ENCODE measurements at regions not wholly inside any gene's neighbourhood (a gene's known extent, or its start where the extent isn't known, plus 50 kb on each side); places are given as distances from the start of the nearest gene placed in this dataset.

DNA sequence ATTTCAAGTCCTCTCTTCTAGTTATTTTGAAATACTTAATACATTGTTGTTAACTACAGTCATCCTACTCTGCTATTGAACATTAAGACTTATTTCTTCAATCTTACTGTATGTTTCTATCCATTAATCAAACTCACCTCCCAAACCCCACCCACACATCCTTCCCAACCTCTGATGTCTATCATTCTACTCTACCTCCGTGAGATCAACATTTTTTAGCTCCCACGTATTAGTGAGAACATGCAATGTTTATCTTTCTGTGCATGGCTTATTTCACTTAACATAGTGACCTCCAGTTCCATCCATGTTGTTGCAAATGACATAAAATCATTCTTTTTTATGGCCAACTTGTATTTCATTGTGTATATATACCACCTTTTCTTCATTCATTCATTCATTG, 236.6 kb upstream of the CTNNB1 start:
- no peak for DNase-seq

DNA sequence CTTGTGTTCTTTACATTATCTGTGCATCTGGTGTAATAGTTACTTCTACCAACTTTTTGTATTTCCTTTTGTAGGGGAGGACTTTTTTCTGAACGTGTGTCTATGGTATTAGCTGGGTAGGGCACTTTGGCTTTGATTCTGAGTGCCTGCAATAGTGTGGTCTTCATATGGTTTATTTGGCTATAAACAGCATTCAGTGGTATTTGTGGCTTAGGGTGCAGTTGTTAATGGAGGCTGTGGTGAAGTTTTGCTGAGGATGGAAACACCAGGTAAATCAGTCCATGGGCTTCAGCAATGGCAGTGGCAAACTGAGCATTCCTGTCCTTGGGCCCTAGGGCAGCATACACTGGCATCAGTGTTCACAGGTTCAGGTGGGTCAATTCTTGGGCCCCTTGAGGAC, 230.6 kb upstream of the CTNNB1 start:
- DNase-seq = peak; percentile 9

DNA sequence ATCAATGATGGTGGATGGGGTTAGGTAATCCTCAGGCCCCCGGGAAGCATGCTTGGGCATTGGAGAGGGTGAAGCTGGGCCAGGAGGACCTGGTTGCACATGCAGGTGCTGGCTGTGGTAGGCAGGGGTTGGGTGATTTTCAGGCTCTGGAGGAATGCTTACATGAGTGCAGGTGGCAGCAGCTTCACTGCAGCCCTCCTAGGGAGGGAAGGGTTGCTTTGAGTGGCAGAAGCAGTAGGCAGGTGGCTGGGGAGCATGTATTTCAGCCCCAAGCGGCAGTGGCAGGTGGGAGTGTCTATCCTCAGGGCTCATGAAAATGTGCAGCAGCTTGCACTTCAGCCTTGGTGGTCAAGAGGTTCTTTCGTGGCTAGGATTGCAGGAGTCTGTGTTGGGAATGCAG, 230.0 kb upstream of the CTNNB1 start:
- no peak for DNase-seq

DNA sequence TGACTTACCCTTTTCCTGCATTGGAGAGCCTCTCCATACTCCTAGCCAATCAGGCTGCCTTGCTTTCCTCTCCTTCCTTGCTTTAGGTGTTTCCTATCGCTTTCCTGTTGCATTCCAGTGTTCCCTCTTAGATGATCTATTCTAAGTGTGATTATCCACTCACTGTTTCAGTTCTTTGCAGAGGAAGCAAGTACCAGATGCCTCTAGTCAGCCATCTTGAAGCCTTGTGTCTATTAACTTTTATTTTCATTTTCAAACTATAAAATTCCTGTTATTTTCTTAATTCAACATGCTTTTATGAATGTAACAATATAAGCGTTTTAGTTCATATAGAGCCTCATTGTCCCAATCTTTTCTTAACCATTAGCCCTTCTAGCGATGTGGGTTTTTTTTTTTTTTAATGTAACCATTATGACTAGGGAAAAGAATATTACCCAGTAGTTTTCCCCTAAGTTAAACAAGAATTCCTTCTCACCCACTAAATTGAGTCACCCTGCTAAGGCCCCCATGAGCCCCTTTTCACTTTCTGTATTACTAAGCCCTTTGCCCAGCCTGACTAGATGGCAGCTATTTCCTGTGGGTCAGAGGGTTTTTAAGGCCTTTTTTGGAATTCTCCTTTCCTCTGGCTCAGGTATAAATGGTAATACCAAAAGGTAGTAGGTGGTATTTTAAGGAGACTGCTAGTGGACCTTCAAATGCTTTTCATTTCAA, 229.4 kb upstream of the CTNNB1 start:
- DNase-seq = peak; percentile 23

DNA sequence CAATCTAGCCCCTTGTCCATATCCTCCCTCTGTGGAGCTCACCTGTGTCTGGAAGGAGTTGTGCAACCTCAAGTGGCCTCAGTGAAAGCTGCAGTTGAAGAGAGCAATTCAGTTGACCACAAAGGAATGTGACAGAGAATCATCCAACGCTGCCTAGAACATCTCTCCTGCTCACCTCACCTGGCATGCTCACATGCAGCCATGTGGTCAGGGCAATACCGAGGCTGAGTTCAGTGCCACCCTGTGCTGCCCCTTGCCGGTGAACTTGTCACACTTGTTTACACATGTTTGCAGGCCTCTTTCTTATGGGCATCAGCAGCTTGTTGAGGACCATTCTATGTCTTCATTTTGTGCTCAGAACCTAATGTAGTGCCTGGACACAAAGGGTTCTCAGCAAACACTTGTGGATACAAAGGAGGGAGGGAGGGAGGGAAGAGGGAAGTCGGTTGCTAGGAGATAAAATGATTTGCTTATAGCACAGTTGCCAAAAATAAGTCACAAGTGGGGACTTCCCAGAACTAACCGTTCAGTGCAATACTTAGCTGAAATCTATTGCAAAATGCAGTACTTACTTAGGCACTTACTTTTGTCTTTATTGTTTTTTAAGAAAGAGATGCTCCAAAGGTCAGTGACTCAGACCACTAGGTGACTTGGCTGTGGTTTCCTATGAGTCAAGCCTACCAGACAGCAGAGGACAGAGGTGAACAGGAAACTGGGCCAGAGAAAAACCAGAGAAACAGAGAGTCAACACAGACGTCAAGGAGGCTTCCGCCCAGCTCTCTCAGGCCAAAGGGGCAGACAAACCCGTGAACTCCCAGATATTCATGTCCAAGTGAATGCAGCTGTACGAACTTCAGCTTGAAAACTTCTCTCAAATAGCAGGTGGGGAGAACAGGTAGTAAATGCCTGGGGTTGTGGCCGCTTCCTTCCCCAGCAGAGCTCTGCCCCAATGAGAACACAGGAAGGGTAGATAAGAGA, 227.8 kb upstream of the CTNNB1 start:
- peak; percentile 87 for DNase-seq

DNA sequence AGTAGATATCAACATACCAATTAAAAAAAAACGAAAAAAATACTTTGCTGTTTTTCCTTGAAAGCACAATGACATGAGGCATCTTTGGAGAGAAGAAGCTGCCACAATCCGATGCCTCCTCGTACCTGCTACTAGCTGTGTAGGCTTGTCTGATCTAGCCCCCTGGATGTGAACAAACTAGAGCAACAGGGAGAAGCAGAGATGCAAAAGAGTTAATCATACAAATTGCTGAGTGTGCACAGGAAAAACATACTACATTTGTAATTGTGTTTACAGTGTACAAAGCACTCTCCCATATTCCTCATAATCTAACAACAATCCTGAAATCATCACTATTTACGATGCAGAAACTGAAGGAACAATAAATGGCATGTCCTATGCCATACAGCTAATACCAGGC, 227.0 kb upstream of the CTNNB1 start:
- DNase-seq = no peak

DNA sequence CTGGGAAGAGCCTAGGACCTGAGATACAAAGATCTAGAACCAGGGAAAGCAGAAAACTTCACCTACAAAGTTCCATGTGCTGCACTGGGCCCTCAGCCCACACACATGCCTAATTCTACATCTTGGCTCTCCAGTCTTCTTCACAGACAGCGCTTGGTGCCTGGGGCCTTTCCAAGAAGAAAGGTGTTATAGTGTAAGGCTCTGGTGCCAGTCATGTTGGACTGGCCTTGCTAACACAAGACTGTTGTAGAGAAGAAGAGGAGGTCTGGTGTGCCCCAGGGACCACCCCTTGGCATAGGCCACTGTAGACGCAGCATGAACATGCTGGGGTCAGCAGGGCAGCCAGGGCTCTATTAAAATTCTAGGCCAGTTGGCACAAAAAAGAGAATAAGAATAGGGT, 226.2 kb upstream of the CTNNB1 start:
- no peak for DNase-seq

DNA sequence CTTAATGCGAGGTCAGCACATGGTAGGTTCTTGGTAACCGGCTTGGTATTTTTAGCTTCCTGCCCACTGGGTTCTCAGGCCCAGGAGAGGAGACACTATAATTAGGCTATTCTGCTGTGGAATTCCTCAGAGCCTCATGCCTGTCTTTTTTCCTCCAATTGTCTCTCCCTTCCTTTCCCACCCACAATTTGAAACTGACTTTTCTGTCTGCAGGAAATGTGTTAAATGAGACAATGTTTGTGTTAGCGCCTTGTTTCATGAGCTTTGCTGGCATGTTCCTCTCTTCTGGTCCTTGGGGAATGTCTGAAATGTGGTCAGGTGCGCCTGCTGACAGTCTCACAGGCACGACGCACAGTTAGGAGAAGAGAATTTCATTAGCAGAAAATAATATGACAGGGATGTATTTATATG, 223.6 kb upstream of the CTNNB1 start:
- no peak for DNase-seq

DNA sequence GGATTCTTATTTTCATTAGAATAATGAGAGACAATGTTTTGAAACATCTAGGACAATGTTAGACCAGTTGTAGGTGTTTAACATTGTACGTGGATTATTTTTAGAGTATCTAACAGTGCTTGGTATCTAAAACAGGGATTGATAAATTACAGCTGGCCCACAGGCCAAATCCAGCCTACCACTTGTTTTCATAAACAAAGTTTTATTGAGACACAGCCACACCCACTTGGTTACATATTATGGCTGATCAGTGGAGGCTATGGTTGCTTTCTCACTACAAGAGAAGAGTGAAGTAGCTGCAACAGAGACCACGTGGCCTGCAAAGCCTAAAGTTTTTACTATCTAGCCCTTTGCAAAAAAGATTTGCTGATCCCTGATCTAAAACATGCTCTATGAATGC, 223.1 kb upstream of the CTNNB1 start:
- DNase-seq = no peak

DNA sequence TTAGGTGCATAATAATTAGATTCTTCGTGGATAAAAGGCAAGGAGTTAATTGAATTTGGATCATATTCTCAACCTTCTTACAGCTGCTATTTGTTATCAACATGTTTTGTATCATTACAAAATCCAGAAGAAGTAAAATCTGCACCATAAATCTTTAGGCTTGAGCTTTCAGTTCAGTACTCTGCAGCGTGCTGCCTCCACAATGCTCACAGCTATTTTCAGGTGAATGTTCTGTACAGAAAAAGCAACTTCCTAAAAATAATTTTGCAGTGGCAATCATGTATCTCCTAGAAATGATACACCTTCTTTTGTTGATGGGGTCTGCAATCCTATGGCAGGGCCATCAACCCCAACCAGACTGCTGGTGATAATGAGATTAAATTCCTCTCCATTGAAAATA, 220.9 kb upstream of the CTNNB1 start:
- no peak for DNase-seq

DNA sequence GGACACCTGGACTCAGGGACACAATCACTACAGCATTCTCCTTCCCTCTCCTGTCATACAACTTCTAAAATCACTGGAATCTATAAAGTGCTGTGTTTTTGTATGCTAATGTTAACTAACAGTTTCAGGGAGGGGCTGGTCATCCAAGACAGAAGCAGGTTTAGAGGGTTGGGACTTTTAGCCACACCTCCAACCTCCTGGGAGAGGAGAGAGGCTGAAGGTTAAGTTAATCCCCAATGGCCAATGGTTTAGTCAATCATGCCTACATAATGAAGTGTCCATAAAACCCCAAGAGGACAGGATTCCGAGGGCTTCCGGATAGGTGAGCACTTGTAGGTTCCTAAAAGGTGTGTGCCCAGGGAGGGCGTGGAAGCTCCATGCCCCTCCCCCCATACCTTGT, 219.3 kb upstream of the CTNNB1 start:
- DNase-seq = no peak

DNA sequence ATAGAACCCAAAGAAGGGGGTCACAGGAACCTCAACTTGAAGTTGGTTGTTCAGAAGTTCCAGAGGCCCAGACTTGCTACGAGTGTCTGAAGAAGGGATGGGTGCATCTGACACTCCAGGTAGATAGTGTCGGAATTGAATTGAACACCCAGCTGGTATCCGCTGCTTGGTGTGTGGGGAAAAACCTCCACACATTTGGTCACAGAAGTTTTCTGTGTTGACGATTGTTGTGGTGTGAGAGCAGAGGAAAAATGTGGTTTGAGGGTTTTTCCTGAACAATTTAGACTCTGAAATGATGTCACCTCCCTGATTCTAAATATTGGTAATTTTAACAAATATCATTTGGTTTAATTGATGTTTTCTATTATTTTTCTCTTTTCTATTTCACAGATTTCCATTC, 218.8 kb upstream of the CTNNB1 start:
- DNase-seq = peak; percentile 47

DNA sequence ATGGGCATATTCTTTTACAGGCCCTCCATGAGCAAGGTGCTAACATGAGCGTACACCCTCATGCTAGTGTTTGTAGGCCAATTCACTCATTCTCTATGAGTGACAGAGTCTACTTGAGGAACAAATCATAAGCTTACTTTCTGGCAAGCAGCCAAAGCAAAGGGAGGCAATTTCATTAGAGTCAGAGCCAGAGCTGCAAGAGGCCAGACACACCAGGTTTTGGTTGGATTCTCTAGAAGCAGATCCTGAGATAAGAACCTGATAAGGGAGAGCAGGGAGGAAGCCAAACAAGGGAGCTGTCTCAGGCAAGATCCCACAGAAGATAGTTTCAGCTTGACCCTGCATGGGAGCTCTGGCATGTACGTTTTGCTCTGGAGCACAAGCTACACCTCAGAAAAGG, 214.1 kb upstream of the CTNNB1 start:
- no peak for DNase-seq

DNA sequence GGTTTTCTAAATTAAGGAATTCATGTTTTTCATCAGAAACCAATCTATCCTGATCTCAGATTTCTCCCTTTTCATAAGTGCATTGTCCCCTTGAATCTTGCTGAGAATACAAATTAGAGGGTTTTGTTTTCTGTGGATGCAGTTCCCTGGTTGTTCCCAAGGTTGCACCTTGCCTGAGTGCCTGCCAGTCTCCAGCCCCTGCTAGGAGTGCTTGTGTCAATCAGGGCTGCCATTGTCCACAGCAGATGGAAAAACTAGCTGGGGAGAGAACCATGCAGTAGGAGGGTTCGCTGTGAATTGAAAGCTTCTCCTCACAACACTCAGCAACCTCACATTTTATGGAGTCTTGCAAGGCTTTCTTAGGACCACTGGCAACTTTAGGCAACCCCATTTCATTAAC, 210.8 kb upstream of the CTNNB1 start:
- DNase-seq = no peak

DNA sequence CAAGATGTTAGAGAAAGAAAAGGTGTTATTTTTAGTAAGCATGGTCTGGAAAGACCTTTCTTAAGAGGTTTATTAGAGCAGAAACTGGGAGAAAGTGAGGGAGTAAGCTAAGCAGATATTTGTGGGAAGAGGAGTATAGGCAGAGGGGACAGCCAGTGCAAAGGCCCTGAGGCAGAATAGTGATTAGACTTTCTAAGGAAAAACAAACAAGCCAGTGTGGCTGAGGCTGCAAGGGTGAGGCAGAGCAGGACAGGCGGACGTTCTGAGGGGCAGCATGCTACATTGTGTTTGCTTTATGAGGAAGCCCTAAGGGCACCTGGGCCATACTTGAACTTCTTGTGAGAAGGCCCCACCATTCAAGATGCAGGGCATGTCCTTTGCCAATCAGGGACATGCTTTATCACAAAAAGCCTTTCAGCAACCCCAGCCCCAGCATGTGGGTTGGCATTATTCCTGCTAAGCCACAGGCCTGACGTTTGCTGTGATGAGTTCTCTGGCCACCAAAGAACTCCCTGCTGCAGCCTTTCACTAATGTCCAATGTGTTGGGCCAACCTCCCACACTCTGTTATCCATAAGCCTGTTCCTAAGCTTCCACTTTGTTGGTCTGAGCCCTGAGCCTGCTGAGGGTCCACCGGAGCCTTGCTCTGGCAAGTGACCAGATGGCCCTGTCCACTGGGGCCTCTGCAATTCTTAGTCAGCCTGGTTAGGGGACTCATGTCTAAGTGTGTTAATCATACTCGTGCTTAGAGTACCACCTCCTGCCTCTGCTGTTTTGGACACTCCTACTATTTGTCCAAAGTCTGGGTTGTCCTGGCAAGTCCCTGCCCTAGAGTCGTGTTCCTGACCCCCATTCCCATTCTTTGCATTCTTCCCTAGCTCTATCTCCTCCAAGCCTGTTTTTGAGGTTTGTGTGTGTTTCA, 209.9 kb upstream of the CTNNB1 start:
- DNase-seq = no peak

DNA sequence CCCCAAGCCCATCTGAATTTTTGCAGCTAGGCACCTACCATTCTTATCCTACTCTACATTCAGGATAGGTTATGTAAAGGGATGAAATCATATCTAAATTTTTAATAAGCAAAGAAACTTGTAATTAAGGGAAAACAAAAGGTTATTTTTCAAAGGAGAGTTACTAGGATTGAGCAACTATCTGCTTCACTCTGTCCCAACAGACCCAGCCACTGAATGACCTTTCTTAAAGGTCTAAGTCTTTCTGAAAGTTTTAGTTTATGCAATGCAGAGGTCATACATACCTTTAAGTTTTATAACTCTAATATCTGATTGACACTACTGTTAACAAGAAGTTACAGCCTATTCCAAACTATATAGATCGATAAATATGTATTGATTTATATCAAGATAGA, 209.2 kb upstream of the CTNNB1 start:
- no peak for DNase-seq

DNA sequence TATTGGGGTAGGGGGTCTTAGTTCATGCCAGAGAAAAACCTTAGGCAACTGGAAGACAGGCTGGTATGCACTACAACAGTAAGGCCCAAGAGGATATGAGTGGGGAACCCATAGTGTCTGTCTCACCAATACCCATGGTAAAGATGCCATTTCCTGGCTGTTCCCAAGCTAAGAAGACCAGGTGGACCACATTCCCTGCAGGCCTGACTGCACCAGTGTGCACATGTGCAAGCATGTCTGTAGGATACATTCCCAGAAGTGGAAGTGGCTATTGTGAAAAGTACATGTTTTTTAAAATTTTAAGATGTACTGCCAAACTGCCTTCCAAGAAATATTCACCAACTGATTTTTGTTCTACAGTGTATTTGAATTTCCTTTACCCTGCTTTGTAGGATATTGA, 207.3 kb upstream of the CTNNB1 start:
- no peak for DNase-seq

DNA sequence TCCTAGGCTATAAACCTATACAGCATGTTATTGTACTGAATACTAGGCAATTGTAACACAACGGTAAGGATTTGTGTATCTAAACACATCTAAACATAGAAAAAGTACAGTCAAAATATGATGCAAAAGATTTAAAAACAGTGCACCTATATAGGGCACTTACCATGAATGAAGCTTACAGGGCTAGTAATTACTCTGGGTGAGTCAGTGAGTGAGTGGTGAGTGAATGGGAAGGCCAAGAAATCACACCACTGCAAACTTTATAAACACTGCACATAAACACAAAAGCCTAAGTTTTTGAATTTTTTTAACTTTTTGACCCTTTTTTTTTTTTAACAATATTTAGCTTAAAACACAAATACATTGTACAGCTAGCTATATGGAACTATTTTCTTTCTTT, 204.7 kb upstream of the CTNNB1 start:
- DNase-seq = no peak

DNA sequence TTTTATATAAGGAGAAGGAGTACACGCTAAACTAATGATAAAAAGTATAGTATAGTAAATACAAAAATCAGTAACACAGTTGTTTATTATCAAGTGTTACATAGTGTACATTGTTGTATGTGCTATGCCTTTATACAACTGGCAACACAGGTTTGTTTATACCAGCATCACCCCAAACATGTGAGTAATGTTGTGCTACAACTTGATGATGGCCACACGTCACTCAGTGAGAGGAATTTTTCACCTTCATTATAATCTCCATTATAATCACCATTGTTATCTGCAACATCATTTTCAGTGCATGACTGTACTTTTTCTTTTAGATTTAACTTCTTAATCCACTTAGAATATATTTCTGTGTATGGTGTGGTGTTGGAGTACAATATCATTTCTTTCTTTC, 204.0 kb upstream of the CTNNB1 start:
- DNase-seq = no peak

DNA sequence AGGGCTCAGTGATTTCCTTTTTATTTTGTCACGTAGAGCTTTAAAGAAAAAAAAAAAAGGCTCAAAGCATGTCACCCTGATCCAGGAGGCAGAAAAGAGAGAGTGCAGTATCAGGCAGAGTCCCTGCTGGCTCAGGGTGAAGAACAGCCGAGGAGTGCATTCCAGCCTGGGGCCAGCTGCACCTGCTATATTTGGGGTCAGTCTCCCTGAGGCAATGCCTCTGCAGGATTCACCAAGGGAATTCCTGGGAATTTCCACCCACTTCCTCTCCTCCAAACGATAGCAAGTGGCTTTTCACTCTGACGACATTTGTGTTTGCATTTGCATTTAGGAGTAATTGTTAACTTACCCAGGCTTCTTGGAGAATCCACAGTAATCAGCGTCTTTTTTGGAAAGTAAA, 202.9 kb upstream of the CTNNB1 start:
- DNase-seq = no peak

DNA sequence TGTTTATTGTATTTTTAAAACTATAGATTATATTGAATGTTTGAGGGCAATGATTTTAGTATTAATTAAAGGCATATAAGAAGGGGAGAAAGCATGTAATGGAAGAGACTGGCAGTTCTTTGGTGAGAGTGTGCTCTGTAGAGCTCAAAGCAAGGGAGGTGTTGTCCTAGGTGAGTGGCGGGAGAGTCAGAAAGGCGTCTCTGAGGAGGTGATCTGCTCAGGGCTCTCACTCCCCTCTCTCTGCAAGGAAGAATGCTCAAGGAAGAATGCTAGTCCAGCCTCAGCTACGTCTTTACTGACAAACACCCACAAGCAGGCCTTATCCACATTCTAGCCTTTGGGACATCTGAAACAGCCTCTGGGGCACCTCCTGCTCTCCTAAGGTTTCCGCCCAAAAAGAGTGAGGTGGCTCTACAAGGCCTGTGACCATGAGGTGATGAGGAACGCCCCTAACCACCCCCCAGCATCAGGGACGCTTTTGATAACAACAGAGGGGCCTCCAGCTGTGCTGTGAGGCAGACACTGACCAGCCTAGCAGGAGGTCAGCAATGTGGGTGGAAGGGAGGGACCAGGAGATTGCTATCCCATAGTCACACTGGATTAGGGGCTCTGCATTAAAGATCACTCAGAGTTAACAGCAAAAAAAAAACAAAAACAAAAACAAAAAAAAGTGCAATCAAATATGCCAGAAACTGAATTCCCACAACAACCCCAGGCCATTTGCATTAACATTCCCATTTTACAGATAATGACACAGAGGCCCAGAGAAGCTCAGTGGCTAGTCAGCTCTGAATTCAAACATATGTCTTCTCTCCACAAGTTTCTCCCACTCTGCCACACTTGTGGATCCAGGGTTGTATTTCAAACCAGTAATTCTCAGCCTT, 202.2 kb upstream of the CTNNB1 start:
- DNase-seq = no peak

All from activated CD4-positive, alpha-beta T cell treated with anti-CD3 and anti-CD28 coated beads, Interleukin-10, Interleukin-2, amounts not matched to agents 100 ng/mL and 50 ng/mL, durations not matched to agents 16 hours and 8 hours (primary cell).